ENCODE measurements at regions not wholly inside any gene's neighbourhood (a gene's known extent, or its start where the extent isn't known, plus 50 kb on each side); places are given as distances from the start of the nearest gene placed in this dataset.

GRCh38 chr16:6667393-6667792 lies 665.3 kb upstream of the RBFOX1 start:
- intact Hi-C loops (cut with DNase I) = no loop called here
- ATAC-seq (no peak), DNase-seq (ENCODE audit: missing footprints) (no peak)

DNA sequence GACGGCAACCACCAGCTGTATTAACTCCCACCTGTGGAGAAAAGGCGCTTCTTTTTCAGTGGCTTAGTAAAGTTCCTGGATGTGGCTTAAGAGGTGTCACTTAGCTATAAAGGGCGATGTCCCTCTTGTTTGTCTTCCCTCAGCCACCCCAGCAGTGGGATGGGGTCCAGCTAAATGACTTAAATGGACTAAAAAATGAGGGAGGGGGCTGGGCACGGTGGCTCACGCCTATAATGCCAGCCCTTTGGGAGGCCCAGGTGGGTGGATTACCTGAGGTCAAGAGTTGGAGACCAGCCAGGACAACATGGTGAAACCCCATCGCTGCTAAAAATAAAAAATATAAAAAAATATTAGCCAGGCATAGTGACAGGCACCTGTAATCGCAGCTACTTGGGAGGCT lies 667.5 kb upstream of the RBFOX1 start:
- no peak for ATAC-seq

GRCh38 chr16:6663668-6664067 lies 669.0 kb upstream of the RBFOX1 start:
- intact Hi-C loops (cut with DNase I) = no loop called here
- no peak for ATAC-seq
- no peak for DNase-seq (ENCODE audit: missing footprints)

More for the DNA sequence above, 667.5 kb upstream of the RBFOX1 start:
- DNase-seq (ENCODE audit: missing footprints) = no peak
- intact Hi-C loops (cut with DNase I) = no loop called here

DNA sequence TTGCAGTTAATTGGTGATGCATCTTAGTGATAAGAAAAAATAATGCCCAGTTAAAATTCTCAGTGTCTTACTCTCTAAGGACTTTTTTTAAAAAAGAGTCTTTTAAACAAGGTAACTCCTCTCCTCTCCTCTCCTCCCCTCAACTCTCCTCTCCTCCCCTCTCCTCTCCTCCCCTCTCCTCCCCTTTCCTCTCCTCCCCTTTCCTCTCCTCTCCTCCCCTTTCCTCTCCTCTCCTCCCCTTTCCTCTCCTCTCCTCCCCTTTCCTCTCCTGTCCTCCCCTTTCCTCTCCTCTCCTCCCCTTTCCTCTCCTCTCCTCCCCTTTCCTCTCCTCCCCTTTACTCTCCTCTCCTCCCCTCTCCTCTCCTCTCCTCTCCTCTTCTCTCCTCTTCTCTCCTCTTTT lies 675.9 kb upstream of the RBFOX1 start:
- no peak for DNase-seq (ENCODE audit: missing footprints)
- intact Hi-C loops (cut with DNase I) = no loop called here
- ATAC-seq = no peak

DNA sequence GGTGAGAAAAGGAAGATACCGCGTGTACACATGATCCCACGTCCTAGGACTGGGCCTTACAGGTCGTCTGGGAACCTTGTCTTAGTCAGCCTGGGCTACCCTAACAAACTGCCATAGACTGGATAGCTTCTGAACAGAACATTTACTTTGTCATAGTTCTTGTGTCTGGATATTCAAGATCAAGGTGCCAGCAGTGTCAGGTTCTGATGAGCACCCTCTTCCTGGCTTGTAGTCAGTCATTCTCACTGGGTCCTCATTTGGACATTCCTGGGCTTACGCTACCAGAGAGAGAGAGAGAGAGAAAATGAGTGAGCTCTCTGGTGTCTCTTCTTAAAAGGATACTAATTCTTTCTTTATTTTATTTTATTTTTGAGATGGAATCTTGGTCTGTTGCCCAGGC lies 685.8 kb upstream of the RBFOX1 start:
- ATAC-seq = no peak
- intact Hi-C loops (cut with DNase I) = loop anchor here (10.0 kb wide), 2 partner anchors 892 to 1412 kb away; no protein-coding TSS in a partner anchor
- no peak for DNase-seq (ENCODE audit: missing footprints)

DNA sequence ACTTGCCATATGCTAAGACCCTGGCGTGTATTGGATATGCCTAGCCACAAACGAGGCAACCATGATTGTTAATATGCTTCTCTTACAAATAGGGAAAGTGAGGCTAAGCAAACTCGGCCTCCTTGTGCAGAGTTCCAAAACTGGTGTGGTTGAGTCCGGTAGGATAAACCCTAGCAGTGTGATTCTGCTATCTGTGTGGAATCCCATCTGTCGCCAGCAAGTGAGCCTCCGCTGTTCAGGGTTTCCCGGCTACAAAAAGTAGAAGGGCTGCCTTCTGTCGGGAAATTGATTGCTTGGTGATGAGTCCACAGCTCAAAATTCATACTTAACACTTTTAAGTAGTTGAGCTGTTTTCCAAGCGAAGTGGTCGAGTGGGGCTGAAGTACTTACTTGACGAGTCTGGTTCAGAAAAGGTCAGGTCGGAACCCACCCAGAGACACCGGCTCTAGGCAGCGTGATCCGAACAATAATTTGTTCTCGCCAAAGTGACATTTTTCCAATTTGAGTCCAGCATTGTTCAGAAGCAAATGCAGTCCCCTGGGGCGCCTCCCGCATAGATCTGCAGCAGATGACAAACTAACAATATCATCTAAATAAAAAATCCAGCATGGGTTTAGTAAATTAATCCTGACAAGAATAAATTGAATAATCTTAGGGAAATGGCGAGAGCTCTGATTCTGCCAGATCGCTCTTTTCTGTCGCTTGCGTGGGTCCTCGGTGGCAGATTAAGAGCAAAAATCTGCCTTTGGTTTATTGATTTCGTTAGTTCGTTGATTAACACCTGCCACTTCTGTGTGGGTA lies 686.7 kb upstream of the RBFOX1 start:
- intact Hi-C loops (cut with DNase I) = loop anchor here (10.0 kb wide), 2 partner anchors 891 to 1411 kb away; no protein-coding TSS in a partner anchor
- DNase-seq (ENCODE audit: missing footprints) = no peak
- ATAC-seq = no peak

DNA sequence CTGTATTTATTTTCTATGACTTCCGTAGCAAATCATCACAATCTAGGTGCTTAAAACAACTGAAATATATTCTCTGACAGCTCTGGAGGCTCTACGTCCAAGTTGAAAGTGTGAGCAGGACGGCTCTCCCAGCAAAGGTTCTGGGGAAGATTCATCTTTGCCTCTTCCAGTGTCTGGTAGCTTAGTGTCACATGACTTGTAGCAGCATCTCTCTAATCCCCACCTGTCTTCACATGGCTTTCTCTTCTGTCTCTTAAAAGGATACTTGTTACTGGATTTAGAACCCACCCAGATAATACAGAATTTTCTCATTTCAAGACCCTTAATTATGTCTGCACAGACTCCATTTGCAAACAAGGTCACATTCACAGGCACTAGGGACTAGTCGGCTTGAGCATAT lies 687.7 kb upstream of the RBFOX1 start:
- ATAC-seq (no peak), DNase-seq (ENCODE audit: missing footprints) (no peak)
- intact Hi-C loops (cut with DNase I) = loop anchor here (10.0 kb wide), 2 partner anchors 890 to 1410 kb away; no protein-coding TSS in a partner anchor

DNA sequence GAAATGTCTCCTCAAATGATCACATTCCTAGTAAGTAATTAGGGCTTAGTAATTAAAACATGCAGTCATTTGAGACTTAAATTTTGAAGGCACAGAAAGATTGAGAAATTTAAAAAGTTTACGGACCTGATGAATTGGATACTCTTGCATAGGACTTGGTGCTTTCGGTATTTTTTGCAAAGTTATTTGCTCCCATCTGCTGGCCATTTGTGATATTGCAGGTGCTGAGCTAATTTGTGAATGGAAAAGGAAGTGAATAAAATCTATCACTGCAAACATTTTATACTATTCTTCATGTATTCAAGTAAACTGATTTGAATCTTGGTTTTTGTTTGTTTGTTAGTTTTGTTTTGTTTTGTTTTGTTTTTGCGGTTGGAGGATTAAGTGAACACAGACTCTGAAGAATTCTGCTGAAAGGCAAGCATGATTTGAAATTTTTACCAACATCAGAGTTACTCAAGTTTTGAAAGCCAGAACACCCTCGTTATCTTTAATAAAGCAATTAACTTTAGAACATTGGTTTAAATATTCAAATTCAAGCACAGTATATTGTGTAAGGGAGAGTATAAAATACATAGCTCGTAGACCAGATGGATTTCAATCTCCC lies 689.5 kb upstream of the RBFOX1 start:
- ATAC-seq = no peak
- DNase-seq (ENCODE audit: missing footprints) = no peak
- intact Hi-C loops (cut with DNase I) = loop anchor here (10.0 kb wide), 2 partner anchors 888 to 1408 kb away; no protein-coding TSS in a partner anchor

DNA sequence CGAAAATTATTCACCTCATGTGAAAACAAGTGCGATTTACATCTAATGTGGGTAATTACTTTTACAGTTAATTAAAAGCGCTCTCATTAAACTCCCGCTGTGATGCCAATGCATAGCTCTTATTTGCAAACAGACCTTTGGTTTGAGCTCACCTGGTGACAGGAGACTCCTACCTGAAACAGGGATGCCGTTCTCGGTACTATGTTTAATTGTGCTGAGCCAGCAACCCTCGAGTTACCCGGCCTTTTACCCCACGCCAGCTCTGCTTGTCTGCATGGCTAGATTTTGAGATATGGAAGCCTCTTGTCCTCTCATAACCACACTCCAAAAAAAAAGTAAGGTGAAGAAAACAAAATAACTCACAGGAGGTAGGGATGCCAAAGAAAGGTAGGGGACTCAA lies 690.4 kb upstream of the RBFOX1 start:
- intact Hi-C loops (cut with DNase I) = loop anchor here (10.0 kb wide), 2 partner anchors 887 to 1407 kb away; no protein-coding TSS in a partner anchor
- no peak for ATAC-seq

DNA sequence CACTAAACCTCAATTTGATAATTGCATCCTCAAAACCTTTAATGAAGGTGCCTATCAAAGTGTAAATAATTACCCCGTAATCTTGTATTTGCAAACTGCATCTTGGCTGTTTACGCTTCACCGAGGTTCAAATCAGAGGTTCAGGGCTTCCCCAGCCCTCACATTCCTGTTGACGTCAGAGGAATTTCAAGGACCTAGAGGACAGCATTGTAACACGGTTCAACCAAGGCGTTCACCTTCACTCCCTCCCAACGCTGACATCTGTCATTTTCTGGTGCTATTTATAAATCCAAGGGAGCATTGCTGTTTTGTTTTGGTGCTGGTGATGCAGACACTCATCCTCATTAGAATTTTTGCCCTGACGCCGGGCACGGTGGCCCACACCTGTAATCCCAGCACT lies 691.6 kb upstream of the RBFOX1 start:
- intact Hi-C loops (cut with DNase I) = loop anchor here (10.0 kb wide), 2 partner anchors 886 to 1406 kb away; no protein-coding TSS in a partner anchor
- DNase-seq (ENCODE audit: missing footprints) = peak; percentile 59
- ATAC-seq = peak; percentile 52

More for the DNA sequence above, 690.4 kb upstream of the RBFOX1 start:
- no peak for DNase-seq (ENCODE audit: missing footprints)

DNA sequence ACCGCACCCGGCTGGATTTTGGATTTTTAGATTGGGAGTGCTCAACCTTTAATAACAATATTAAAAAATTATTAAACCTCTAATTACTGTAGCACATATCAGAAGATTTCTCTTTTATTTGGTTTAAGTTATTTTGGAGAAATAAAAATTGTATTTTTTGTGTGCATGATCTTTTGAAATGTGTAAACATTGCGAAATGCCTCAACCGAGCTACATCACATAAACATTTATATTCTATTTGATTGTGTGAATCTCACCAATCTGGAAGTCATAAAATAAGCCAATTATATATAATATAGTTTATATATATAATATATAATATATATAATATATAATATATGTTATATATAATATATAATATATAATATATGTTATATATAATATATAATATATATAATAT lies 696.2 kb upstream of the RBFOX1 start:
- ATAC-seq = no peak
- no peak for DNase-seq (ENCODE audit: missing footprints)
- intact Hi-C loops (cut with DNase I) = no loop called here

DNA sequence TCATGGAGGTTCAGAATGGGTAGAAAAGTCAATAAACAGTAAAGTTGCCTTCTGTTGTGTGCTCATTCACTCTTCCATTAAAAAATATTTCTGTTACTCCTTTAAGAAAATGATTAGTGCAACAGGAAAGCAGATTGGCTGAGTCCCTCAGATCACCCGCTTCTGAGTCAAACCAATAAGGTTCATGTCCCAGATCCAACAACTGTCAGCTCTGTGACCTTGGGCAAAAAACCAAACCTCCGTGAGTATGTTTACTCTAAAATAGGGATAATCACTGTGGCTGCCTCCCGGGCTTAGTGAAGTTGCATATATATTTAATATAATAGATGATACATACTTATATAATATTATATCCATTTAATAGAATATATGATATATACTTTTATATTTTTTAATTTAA lies 698.5 kb upstream of the RBFOX1 start:
- intact Hi-C loops (cut with DNase I) = no loop called here
- no peak for ATAC-seq

GRCh38 chr16:6633456-6633855 lies 699.2 kb upstream of the RBFOX1 start:
- intact Hi-C loops (cut with DNase I) = no loop called here
- ATAC-seq = no peak
- DNase-seq (ENCODE audit: missing footprints) = no peak

More for the DNA sequence above, 698.5 kb upstream of the RBFOX1 start:
- DNase-seq (ENCODE audit: missing footprints) = no peak

- intact Hi-C loops (cut with DNase I) = no loop called here
- DNase-seq (ENCODE audit: missing footprints) (no peak), ATAC-seq (no peak)
These were observed 703.5 kb upstream of the RBFOX1 start for GRCh38 chr16:6629110-6629509.

DNA sequence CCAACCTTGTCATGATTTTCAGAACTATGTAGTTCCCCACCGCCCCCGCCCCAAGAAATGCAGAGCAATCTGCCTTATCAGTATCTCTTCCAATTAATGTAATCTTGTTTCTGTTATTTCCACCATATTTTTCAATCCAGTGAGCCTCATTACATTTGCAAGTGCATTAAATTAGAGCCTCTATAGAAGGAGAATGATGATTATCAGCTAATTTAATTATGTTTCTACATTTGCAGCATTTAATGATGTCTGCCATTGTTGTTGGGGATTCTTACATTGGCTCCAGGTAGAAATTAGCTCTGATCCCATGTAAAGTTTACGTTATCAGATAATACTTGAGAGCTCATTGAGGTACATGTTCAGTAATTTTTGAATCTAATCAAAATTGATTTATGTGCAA lies 707.0 kb upstream of the RBFOX1 start:
- no peak for DNase-seq (ENCODE audit: missing footprints)
- ATAC-seq = no peak
- intact Hi-C loops (cut with DNase I) = no loop called here

DNA sequence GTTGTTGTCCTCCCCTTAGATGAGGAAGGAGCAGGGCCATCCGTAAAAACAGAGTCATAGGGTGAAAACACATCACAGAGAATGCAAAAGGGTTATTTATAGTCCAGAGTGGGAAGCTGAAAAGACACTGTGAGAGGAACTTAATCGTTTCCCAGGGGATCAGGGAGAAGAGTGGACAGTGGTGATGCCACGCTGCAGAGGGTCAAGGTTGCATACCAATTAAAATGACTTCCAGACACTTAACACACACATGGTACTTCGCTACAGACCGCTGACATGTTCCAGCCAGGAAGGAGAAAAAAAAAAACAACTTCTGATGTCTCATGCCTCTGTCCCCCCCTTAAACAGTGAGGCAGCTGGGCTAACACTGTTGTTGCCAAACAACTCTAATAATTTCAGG lies 713.8 kb upstream of the RBFOX1 start:
- ATAC-seq (no peak), DNase-seq (ENCODE audit: missing footprints) (no peak)
- intact Hi-C loops (cut with DNase I) = no loop called here

GRCh38 chr16:6616746-6617145 lies 715.9 kb upstream of the RBFOX1 start:
- DNase-seq (ENCODE audit: missing footprints) (no peak), ATAC-seq (no peak)
- intact Hi-C loops (cut with DNase I) = no loop called here

DNA sequence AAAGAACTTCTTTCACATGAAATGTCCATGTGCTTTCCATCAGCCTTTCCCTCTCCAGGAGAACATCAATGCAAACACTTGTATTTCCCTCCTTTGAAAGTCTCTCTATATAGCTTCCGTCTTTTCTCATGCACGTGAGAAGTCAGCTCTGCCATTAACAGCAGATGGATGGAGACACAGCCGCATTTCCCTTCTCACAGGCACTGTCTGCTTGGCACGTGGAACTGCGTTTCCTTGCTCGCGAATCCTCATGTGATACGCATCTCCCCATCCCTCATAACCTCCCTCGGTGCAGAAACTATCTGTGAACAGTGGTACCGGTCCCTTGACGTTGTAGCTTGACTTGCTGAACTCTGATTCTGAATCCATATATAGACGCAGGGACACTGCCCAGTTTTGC lies 717.0 kb upstream of the RBFOX1 start:
- ATAC-seq (no peak), DNase-seq (ENCODE audit: missing footprints) (no peak)
- intact Hi-C loops (cut with DNase I) = no loop called here

- no peak for DNase-seq (ENCODE audit: missing footprints)
- intact Hi-C loops (cut with DNase I) = no loop called here
- no peak for ATAC-seq
These were observed 721.1 kb upstream of the RBFOX1 start for GRCh38 chr16:6611535-6611934.

DNA sequence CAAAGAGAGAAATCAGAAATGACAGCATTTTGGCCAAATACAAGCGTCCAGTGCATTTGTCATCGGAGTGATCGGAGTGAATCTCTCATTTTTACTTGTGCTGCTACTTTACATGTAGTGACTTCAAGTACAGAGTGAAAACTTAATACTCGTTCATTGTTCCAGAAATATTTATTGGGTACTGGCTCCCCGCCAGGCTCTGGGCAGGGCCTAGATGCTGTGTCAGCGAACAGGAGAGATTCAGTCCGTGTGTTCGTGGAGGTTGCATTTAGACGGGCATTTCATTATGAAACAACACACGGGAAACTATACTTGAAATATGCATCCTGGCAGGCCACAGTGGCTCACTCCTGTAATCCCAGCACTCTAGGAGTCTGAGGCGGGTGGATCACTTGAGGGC lies 727.2 kb upstream of the RBFOX1 start:
- no peak for ATAC-seq
- DNase-seq (ENCODE audit: missing footprints) = no peak
- intact Hi-C loops (cut with DNase I) = no loop called here
